ENCODE measurements at regions not wholly inside any gene's neighbourhood (a gene's known extent, or its start where the extent isn't known, plus 50 kb on each side); places are given as distances from the start of the nearest gene placed in this dataset.

GRCh38 chr7:113456533-113456932 lies 338.2 kb upstream of the SMIM30 start:
- TF ChIP-seq CTCF (IDR thresholded peaks at IDR 0.05) (no peak), POLR2A (IDR thresholded peaks at IDR 0.05) (no peak), POLR2AphosphoS5 (IDR thresholded peaks at IDR 0.05) (no peak)
